CD4-positive, alpha-beta T cell treated with Interleukin-4 for 4 hours (primary cell): ENCODE measurements at regions not wholly inside any gene's neighbourhood (a gene's known extent, or its start where the extent isn't known, plus 50 kb on each side); places are given as distances from the start of the nearest gene placed in this dataset.
"Not testable (repeated sequence)": the region's sequence is repeated elsewhere in the genome, so short reads cannot be mapped to it uniquely, and the experiment has no call there.

Source experiments
- DNase-seq: peaks from one replicate; pipeline ENCODE4 v3.0.0-alpha.2; 2020

GRCh38 chr4:60944060-60944459, 256.1 kb upstream of the ADGRL3 start:
- DNase-seq = no peak

- DNase-seq = no peak
These were observed 254.5 kb upstream of the ADGRL3 start for GRCh38 chr4:60945641-60946040.

- no peak for DNase-seq
These were observed 252.1 kb upstream of the ADGRL3 start for GRCh38 chr4:60948008-60948407.

GRCh38 chr4:60952921-60953320, 247.2 kb upstream of the ADGRL3 start:
- DNase-seq = no peak

GRCh38 chr4:60953826-60954225, 246.3 kb upstream of the ADGRL3 start:
- DNase-seq = no peak

- no peak for DNase-seq
These were observed 237.8 kb upstream of the ADGRL3 start for GRCh38 chr4:60962286-60962685.

- no peak for DNase-seq
These were observed 218.6 kb upstream of the ADGRL3 start for GRCh38 chr4:60981534-60981933.

GRCh38 chr4:60989141-60989540, 211.0 kb upstream of the ADGRL3 start:
- no peak for DNase-seq

- no peak for DNase-seq
These were observed 208.1 kb upstream of the ADGRL3 start for GRCh38 chr4:60992037-60992436.

- DNase-seq = no peak
These were observed 196.8 kb upstream of the ADGRL3 start for GRCh38 chr4:61003301-61003700.

- no peak for DNase-seq
These were observed 195.4 kb upstream of the ADGRL3 start for GRCh38 chr4:61004651-61005170.

GRCh38 chr4:61011051-61011450, 189.1 kb upstream of the ADGRL3 start:
- DNase-seq = no peak

GRCh38 chr4:61011936-61012335, 188.2 kb upstream of the ADGRL3 start:
- DNase-seq = not testable (repeated sequence)

- no peak for DNase-seq
These were observed 175.5 kb upstream of the ADGRL3 start for GRCh38 chr4:61024610-61025009.

- no peak for DNase-seq
These were observed 172.2 kb upstream of the ADGRL3 start for GRCh38 chr4:61027939-61028338.

- no peak for DNase-seq
These were observed 163.9 kb upstream of the ADGRL3 start for GRCh38 chr4:61036071-61036684.

- no peak for DNase-seq
These were observed 158.6 kb upstream of the ADGRL3 start for GRCh38 chr4:61041527-61041926.

GRCh38 chr4:61044837-61045236, 155.3 kb upstream of the ADGRL3 start:
- no peak for DNase-seq

- DNase-seq = no peak
These were observed 151.1 kb upstream of the ADGRL3 start for GRCh38 chr4:61049018-61049417.

- DNase-seq = no peak
These were observed 132.7 kb upstream of the ADGRL3 start for GRCh38 chr4:61067381-61067780.

GRCh38 chr4:61068060-61068459, 132.1 kb upstream of the ADGRL3 start:
- no peak for DNase-seq

- no peak for DNase-seq
These were observed 131.4 kb upstream of the ADGRL3 start for GRCh38 chr4:61068745-61069144.

- DNase-seq = no peak
These were observed 129.9 kb upstream of the ADGRL3 start for GRCh38 chr4:61070269-61070668.

GRCh38 chr4:61079427-61079826, 120.7 kb upstream of the ADGRL3 start:
- DNase-seq = no peak

- DNase-seq = no peak
These were observed 120.2 kb upstream of the ADGRL3 start for GRCh38 chr4:61079976-61080375.
